ENCODE measurements at regions not wholly inside any gene's neighbourhood (a gene's known extent, or its start where the extent isn't known, plus 50 kb on each side); places are given as distances from the start of the nearest gene placed in this dataset.

DNA sequence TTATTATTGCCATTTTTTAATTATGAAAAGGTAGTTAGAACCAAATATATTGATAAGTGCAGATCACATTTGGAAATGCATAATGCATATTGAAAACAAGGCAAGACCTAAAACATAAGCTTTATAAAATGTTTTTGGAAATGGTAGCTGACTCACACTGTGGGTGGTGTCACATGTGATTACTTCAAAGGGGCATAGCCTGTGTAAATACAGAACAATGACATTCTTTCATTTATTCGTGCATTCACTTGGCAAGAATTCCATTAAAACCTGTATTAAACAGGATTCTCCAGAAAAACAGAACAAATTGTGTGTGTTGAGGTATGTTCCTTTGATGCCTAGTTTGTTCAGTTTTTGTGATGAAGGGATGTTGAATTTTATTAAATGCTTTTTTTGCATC lies 427.3 kb upstream of the ST6GAL2 start:
- Mint-ChIP-seq H3K27ac (no peak overlapping the region), H3K27me3 (ENCODE audit: insufficient read depth, low read depth, poor library complexity) (no peaks in the 10 kb centered on the region), H3K4me3 (no peak overlapping the region), H3K9me3 (peaks cover 4% of the 10 kb centered on the region; the same call in 2 of the 3 replicates), H3K4me1 (no peaks in the 10 kb centered on the region), H3K36me3 (ENCODE audit: low read depth) (peaks cover 4% of the 10 kb centered on the region; the same call in 1 of the 3 replicates)
- H3K9me2 ChIP-seq (ENCODE audit: insufficient read depth), result no peaks in the 10 kb centered on the region
- no peak for ATAC-seq
- H3K27ac ChIP-seq (ENCODE audit: low read depth), result no peak overlapping the region
- H4K20me1 ChIP-seq (replicated peaks; ENCODE audit: insufficient read depth), result no peaks in the 10 kb centered on the region
- no peak overlapping the region for H3K4me2 ChIP-seq
- DNase-seq (ENCODE audit: low spot score), result no peak
- no peaks in the 10 kb centered on the region for H3K79me2 ChIP-seq (replicated peaks; ENCODE audit: insufficient read depth)
- H3K36me3 ChIP-seq (ENCODE audit: insufficient read depth), result no peaks in the 10 kb centered on the region
- H3F3A ChIP-seq (replicated peaks; ENCODE audit: low read depth), result no peaks in the 10 kb centered on the region
- H3K27me3 ChIP-seq (ENCODE audit: insufficient read depth), result no peaks in the 10 kb centered on the region
- no peak overlapping the region for H3K4me3 ChIP-seq
- no peaks in the 10 kb centered on the region for H3K4me1 ChIP-seq (ENCODE audit: insufficient read depth)
- no peak overlapping the region for H2AFZ ChIP-seq
- TF ChIP-seq JUNB (IDR thresholded peaks at IDR 0.05; ENCODE audit: unreplicated experiment) (no peak), NANOG (IDR thresholded peaks at IDR 0.05; ENCODE audit: borderline replicate concordance) (no peak), CREB1 (CRISPR knock-in tag; IDR thresholded peaks at IDR 0.05; ENCODE audit: low read depth) (no peak), POLR2AphosphoS5 (IDR thresholded peaks at IDR 0.05; ENCODE audit: low read depth) (no peak), STAT1 (IDR thresholded peaks at IDR 0.05; ENCODE audit: unreplicated experiment) (no peak), EZH2 (IDR thresholded peaks at IDR 0.05; ENCODE audit: low read depth, unreplicated experiment) (no peak), ZNF114 (CRISPR knock-in tag; IDR thresholded peaks at IDR 0.05) (no peak), EZH2phosphoT487 (IDR thresholded peaks at IDR 0.05; ENCODE audit: unreplicated experiment) (no peak), ZNF331 (CRISPR knock-in tag; IDR thresholded peaks at IDR 0.05; ENCODE audit: low read depth) (no peak)
- TF ChIP-seq, protein P1, sequence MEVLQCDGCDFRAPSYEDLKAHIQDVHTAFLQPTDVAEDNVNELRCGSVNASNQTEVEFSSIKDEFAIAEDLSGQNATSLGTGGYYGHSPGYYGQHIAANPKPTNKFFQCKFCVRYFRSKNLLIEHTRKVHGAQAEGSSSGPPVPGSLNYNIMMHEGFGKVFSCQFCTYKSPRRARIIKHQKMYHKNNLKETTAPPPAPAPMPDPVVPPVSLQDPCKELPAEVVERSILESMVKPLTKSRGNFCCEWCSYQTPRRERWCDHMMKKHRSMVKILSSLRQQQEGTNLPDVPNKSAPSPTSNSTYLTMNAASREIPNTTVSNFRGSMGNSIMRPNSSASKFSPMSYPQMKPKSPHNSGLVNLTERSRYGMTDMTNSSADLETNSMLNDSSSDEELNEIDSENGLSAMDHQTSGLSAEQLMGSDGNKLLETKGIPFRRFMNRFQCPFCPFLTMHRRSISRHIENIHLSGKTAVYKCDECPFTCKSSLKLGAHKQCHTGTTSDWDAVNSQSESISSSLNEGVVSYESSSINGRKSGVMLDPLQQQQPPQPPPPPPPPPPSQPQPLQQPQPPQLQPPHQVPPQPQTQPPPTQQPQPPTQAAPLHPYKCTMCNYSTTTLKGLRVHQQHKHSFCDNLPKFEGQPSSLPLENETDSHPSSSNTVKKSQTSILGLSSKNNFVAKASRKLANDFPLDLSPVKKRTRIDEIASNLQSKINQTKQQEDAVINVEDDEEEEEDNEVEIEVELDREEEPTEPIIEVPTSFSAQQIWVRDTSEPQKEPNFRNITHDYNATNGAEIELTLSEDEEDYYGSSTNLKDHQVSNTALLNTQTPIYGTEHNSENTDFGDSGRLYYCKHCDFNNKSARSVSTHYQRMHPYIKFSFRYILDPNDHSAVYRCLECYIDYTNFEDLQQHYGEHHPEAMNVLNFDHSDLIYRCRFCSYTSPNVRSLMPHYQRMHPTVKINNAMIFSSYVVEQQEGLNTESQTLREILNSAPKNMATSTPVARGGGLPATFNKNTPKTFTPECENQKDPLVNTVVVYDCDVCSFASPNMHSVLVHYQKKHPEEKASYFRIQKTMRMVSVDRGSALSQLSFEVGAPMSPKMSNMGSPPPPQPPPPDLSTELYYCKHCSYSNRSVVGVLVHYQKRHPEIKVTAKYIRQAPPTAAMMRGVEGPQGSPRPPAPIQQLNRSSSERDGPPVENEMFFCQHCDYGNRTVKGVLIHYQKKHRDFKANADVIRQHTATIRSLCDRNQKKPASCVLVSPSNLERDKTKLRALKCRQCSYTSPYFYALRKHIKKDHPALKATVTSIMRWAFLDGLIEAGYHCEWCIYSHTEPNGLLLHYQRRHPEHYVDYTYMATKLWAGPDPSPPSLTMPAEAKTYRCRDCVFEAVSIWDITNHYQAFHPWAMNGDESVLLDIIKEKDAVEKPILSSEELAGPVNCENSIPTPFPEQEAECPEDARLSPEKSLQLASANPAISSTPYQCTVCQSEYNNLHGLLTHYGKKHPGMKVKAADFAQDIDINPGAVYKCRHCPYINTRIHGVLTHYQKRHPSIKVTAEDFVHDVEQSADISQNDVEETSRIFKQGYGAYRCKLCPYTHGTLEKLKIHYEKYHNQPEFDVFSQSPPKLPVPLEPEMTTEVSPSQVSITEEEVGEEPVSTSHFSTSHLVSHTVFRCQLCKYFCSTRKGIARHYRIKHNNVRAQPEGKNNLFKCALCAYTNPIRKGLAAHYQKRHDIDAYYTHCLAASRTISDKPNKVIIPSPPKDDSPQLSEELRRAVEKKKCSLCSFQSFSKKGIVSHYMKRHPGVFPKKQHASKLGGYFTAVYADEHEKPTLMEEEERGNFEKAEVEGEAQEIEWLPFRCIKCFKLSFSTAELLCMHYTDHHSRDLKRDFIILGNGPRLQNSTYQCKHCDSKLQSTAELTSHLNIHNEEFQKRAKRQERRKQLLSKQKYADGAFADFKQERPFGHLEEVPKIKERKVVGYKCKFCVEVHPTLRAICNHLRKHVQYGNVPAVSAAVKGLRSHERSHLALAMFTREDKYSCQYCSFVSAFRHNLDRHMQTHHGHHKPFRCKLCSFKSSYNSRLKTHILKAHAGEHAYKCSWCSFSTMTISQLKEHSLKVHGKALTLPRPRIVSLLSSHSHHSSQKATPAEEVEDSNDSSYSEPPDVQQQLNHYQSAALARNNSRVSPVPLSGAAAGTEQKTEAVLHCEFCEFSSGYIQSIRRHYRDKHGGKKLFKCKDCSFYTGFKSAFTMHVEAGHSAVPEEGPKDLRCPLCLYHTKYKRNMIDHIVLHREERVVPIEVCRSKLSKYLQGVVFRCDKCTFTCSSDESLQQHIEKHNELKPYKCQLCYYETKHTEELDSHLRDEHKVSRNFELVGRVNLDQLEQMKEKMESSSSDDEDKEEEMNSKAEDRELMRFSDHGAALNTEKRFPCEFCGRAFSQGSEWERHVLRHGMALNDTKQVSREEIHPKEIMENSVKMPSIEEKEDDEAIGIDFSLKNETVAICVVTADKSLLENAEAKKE (CRISPR knock-in tag; IDR thresholded peaks at IDR 0.05), result no peak
- TF ChIP-seq, protein P2, sequence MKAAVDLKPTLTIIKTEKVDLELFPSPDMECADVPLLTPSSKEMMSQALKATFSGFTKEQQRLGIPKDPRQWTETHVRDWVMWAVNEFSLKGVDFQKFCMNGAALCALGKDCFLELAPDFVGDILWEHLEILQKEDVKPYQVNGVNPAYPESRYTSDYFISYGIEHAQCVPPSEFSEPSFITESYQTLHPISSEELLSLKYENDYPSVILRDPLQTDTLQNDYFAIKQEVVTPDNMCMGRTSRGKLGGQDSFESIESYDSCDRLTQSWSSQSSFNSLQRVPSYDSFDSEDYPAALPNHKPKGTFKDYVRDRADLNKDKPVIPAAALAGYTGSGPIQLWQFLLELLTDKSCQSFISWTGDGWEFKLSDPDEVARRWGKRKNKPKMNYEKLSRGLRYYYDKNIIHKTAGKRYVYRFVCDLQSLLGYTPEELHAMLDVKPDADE (IDR thresholded peaks at IDR 0.05), result no peak
- TF ChIP-seq, protein P3, sequence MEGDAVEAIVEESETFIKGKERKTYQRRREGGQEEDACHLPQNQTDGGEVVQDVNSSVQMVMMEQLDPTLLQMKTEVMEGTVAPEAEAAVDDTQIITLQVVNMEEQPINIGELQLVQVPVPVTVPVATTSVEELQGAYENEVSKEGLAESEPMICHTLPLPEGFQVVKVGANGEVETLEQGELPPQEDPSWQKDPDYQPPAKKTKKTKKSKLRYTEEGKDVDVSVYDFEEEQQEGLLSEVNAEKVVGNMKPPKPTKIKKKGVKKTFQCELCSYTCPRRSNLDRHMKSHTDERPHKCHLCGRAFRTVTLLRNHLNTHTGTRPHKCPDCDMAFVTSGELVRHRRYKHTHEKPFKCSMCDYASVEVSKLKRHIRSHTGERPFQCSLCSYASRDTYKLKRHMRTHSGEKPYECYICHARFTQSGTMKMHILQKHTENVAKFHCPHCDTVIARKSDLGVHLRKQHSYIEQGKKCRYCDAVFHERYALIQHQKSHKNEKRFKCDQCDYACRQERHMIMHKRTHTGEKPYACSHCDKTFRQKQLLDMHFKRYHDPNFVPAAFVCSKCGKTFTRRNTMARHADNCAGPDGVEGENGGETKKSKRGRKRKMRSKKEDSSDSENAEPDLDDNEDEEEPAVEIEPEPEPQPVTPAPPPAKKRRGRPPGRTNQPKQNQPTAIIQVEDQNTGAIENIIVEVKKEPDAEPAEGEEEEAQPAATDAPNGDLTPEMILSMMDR (conservative IDR thresholded peaks at IDR 0.05; ENCODE audit: low read depth in 2 of 2), result no peak
- TF ChIP-seq, protein P4, sequence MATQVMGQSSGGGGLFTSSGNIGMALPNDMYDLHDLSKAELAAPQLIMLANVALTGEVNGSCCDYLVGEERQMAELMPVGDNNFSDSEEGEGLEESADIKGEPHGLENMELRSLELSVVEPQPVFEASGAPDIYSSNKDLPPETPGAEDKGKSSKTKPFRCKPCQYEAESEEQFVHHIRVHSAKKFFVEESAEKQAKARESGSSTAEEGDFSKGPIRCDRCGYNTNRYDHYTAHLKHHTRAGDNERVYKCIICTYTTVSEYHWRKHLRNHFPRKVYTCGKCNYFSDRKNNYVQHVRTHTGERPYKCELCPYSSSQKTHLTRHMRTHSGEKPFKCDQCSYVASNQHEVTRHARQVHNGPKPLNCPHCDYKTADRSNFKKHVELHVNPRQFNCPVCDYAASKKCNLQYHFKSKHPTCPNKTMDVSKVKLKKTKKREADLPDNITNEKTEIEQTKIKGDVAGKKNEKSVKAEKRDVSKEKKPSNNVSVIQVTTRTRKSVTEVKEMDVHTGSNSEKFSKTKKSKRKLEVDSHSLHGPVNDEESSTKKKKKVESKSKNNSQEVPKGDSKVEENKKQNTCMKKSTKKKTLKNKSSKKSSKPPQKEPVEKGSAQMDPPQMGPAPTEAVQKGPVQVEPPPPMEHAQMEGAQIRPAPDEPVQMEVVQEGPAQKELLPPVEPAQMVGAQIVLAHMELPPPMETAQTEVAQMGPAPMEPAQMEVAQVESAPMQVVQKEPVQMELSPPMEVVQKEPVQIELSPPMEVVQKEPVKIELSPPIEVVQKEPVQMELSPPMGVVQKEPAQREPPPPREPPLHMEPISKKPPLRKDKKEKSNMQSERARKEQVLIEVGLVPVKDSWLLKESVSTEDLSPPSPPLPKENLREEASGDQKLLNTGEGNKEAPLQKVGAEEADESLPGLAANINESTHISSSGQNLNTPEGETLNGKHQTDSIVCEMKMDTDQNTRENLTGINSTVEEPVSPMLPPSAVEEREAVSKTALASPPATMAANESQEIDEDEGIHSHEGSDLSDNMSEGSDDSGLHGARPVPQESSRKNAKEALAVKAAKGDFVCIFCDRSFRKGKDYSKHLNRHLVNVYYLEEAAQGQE (IDR thresholded peaks at IDR 0.05; ENCODE audit: unreplicated experiment), result no peak
